Trophoblast cell (in vitro differentiated cells and primary cell): ENCODE measurements at regions not wholly inside any gene's neighbourhood (a gene's known extent, or its start where the extent isn't known, plus 50 kb on each side); places are given as distances from the start of the nearest gene placed in this dataset.

ENCODE experiments used
- DNase-seq, 2 donors: peaks; one replicate each; pipeline ENCODE4 v3.0.0-alpha.2; 2016
- H2AFZ ChIP-seq: 2 replicates; pipeline ENCODE4 v1.6.1; 2013; ENCODE audit warnings: low read length, moderate library complexity, mild to moderate bottlenecking; ENCODE audit not compliant: insufficient read depth, poor library complexity
- H2AK5ac ChIP-seq: 2 replicates; pipeline ENCODE4 v1.6.1; 2013; ENCODE audit warnings: mild to moderate bottlenecking, low read length
- H2BK120ac ChIP-seq: 2 replicates; pipeline ENCODE4 v1.6.1; 2013; ENCODE audit warnings: low read length, mild to moderate bottlenecking, moderate library complexity; ENCODE audit not compliant: insufficient read depth, poor library complexity
- H2BK12ac ChIP-seq: 2 replicates; pipeline ENCODE4 v1.6.1; 2013; ENCODE audit warnings: mild to moderate bottlenecking, low read length, moderate library complexity
- H2BK5ac ChIP-seq: 2 replicates; pipeline ENCODE4 v1.6.1; 2013; ENCODE audit warnings: low read length, low read depth, moderate library complexity, mild to moderate bottlenecking; ENCODE audit not compliant: poor library complexity
- H3K14ac ChIP-seq: 2 replicates; pipeline ENCODE4 v1.6.1; 2013; ENCODE audit warnings: mild to moderate bottlenecking, low read length
- H3K18ac ChIP-seq: 2 replicates; pipeline ENCODE4 v1.6.1; 2013; ENCODE audit warnings: mild to moderate bottlenecking, low read length
- H3K23ac ChIP-seq: 2 replicates; pipeline ENCODE4 v1.6.1; 2013; ENCODE audit warnings: low read length
- H3K27ac ChIP-seq: 2 replicates; pipeline ENCODE4 v1.5.1; 2013; ENCODE audit warnings: low read depth, mild to moderate bottlenecking, inconsistent platforms, low read length, moderate library complexity
- H3K27me3 ChIP-seq: 2 replicates; pipeline ENCODE4 v1.6.1; 2013; ENCODE audit warnings: inconsistent platforms, mild to moderate bottlenecking, low read length, moderate library complexity; ENCODE audit not compliant: insufficient read depth
- H3K36me3 ChIP-seq, 2 experiments: 1 replicate in 1 of 2; 2 replicates in 1 of 2; pipeline ENCODE4 v1.6.1; 2013; ENCODE audit warnings: low read length in 2 of 2, mild to moderate bottlenecking in 2 of 2, moderate library complexity in 1 of 2; ENCODE audit not compliant: insufficient read depth in 2 of 2, control insufficient read depth in 1 of 2
- H3K4ac ChIP-seq: 2 replicates; pipeline ENCODE4 v1.6.1; 2013; ENCODE audit warnings: low read depth, mild to moderate bottlenecking, low read length, moderate library complexity
- H3K4me1 ChIP-seq, 2 experiments: 1 replicate in 1 of 2; 2 replicates in 1 of 2; pipeline ENCODE4 v1.6.1; 2013; ENCODE audit warnings: low read length in 2 of 2, mild to moderate bottlenecking in 2 of 2, moderate library complexity in 1 of 2; ENCODE audit not compliant: insufficient read depth in 2 of 2, control insufficient read depth in 1 of 2
- H3K4me2 ChIP-seq: 2 replicates; pipeline ENCODE4 v1.6.1; 2013; ENCODE audit warnings: inconsistent platforms, mild to moderate bottlenecking, low read length, moderate library complexity
- H3K4me3 ChIP-seq: 2 replicates; pipeline ENCODE4 v1.5.1; 2013; ENCODE audit warnings: mild to moderate bottlenecking, low read depth, low read length, inconsistent platforms
- H3K79me1 ChIP-seq: one replicate; pipeline ENCODE4 v1.6.1; 2013; ENCODE audit warnings: low read length
- H3K79me2 ChIP-seq: 2 replicates; pipeline ENCODE4 v1.6.1; 2013; ENCODE audit warnings: low read length, mild to moderate bottlenecking; ENCODE audit not compliant: control insufficient read depth, insufficient read depth, poor library complexity
- H3K9ac ChIP-seq: 2 replicates; pipeline ENCODE4 v1.6.1; 2013; ENCODE audit warnings: mild to moderate bottlenecking, low read length
- H3K9me3 ChIP-seq: 2 replicates; pipeline ENCODE4 v1.6.1; 2013; ENCODE audit warnings: low read depth, mild to moderate bottlenecking, control low read depth, inconsistent platforms, low read length; ENCODE audit not compliant: insufficient read depth
- H4K12ac ChIP-seq: 2 replicates; pipeline ENCODE4 v1.6.1; 2013; ENCODE audit warnings: low read depth, mild to moderate bottlenecking, low read length, moderate library complexity
- H4K8ac ChIP-seq: 2 replicates; pipeline ENCODE4 v1.6.1; 2013; ENCODE audit warnings: low read depth, mild to moderate bottlenecking, low read length, moderate library complexity
- H4K91ac ChIP-seq: one replicate; pipeline ENCODE4 v1.6.1; 2013; ENCODE audit warnings: low read depth, mild to moderate bottlenecking, low read length, moderate library complexity
- WGBS: extraction: QIAGEN DNeasy Blood & Tissue Kit; methylation state at CpG from one replicate; pipeline ENCODE4 v1.1.7; 2013; ENCODE audit warnings: missing lambda C conversion rate; ENCODE audit not compliant: insufficient read length, insufficient coverage; ENCODE audit errors: extremely low coverage; 5-methylcytosine and 5-hydroxymethylcytosine counted together

DNA sequence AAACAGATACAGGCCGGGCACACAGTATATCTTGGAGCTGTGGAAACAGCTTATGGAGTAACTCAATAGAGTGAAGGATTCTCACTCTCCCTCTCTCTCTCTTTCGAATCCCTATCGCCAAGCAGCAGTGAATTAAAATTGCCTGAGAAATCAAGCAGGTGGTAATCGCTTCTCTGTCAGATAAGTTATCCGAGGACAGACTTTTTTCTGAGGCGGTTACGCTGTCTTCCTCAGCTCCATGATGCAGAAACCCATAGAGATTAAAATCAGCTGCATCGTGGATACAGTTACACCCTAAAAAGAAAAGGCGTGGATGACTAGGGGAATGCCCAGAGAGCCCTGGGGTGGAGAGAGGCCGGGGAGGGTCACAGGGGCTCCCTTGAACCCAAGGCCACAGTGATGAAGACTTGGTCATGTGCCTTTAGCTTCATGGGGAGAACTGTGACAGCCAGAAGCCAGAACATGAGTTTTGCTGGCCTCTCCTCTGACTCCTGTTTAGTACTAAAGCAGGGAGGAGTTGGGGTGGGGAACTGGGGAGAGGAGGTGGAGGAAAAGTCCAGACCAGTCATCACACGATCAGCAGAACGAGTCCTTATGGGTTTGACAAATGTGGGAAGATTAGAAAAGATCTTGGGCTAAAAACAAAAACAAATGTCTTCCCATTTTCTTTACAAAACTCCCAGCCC lies 138.8 kb upstream of the JARID2 start:
- Histone ChIP-seq H3K9me3 (no peaks in the 10 kb centered on the region), H3K23ac (no peak overlapping the region), H3K27ac (peak overlapping the region; percentile 68), H3K27me3 (no peaks in the 10 kb centered on the region), H4K8ac (peak overlapping the region; percentile 62), H3K4me3 (no peak overlapping the region), H3K9ac (no peak overlapping the region), H2AK5ac (peak overlapping the region; percentile 45), H4K12ac (peak overlapping the region; percentile 68), H3K4me2 (no peak overlapping the region), H3K18ac (peak overlapping the region; percentile 56), H3K36me3 (no peaks in the 10 kb centered on the region), H2BK5ac (peak overlapping the region; percentile 68), H2BK12ac (peak overlapping the region; percentile 68), H3K79me2 (no peaks in the 10 kb centered on the region), H3K4me1 (peaks cover 4 to 5% of the 10 kb centered on the region in 2 experiments), H2AFZ (no peak overlapping the region), H3K14ac (peak overlapping the region; percentile 50), H3K4ac (no peak overlapping the region), H3K79me1 (peaks cover 6% of the 10 kb centered on the region), H2BK120ac (peak overlapping the region; percentile 53), H4K91ac (peak overlapping the region; percentile 57)
- no peak for DNase-seq
- no CpG with 5 or more reads among the region's 12 CpGs for WGBS

DNA sequence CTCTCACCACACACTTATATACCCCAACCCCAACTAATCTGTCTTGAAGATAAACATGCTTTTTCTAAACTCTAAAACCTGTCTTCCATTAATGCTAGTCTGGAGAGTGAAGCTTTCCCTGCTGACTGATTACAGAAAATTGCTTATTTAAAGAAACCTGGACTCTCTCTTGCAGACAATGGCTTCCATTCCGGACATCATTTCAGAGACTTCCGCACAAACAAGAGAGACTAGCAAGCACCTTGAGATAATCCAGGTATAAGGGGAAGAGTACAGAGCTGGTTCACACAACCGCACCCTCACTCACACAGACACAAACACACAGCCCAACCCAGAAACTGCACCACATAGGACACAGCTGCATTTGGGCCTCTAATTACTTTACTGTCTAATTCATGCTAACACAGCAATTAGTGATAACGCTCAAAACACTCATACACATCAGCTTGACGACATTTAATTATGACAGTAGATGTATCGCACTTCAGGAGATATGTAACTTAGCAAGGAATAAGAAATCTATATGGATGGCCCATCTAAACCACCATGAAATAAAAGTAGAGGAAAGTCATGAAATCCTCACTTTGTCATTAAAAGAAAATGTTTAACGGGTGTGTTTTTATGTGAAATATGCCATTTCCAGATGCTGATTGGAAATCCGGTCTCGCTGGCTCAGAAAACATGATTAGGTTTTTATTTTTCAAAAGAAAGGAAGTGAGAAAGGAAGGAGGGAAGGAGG lies 138.1 kb upstream of the JARID2 start:
- no peaks in the 10 kb centered on the region for H3K27me3 ChIP-seq
- H3K4me2 ChIP-seq: no peak overlapping the region
- no peaks in the 10 kb centered on the region for H3K9me3 ChIP-seq
- DNase-seq: no peak
- no peak overlapping the region for H2AFZ ChIP-seq
- H2AK5ac ChIP-seq: no peak overlapping the region
- H3K79me2 ChIP-seq: no peaks in the 10 kb centered on the region
- H3K4ac ChIP-seq: no peak overlapping the region
- no peak overlapping the region for H3K18ac ChIP-seq
- no peak overlapping the region for H2BK12ac ChIP-seq
- H3K79me1 ChIP-seq: peaks cover 6% of the 10 kb centered on the region
- peaks cover 4 to 5% of the 10 kb centered on the region in 2 experiments for H3K4me1 ChIP-seq
- H4K8ac ChIP-seq: no peak overlapping the region
- no peak overlapping the region for H2BK120ac ChIP-seq
- no peak overlapping the region for H3K9ac ChIP-seq
- H2BK5ac ChIP-seq: no peak overlapping the region
- no peaks in the 10 kb centered on the region for H3K36me3 ChIP-seq
- H4K12ac ChIP-seq: no peak overlapping the region
- H3K4me3 ChIP-seq: no peak overlapping the region
- no peak overlapping the region for H3K23ac ChIP-seq
- WGBS: no CpG with 5 or more reads among the region's 9 CpGs
- H3K27ac ChIP-seq: peak overlapping the region; percentile 68
- no peak overlapping the region for H3K14ac ChIP-seq
- H4K91ac ChIP-seq: no peak overlapping the region

DNA sequence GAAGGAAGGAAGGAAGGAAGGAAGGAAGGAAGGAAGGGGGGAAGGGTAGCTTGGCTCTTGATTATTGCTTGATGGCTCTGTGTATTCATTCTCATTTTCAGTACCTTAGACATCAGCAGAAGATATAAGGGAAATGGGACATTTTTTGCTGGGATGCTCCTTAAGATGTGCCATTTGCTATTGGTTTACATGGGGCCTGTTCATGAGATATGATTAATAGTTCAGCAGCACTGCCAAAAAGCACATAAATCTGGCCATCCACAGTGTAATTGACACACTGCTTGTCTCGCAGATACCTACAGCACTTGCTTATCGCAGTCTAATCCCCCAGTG lies 137.5 kb upstream of the JARID2 start:
- H3K36me3 ChIP-seq: no peaks in the 10 kb centered on the region
- no peak overlapping the region for H3K18ac ChIP-seq
- H3K14ac ChIP-seq: no peak overlapping the region
- no peak overlapping the region for H4K8ac ChIP-seq
- no peaks in the 10 kb centered on the region for H3K79me2 ChIP-seq
- peaks cover 6% of the 10 kb centered on the region for H3K79me1 ChIP-seq
- WGBS: no CpG with 5 or more reads among the region's 2 CpGs
- H2BK12ac ChIP-seq: no peak overlapping the region
- no peak overlapping the region for H2AK5ac ChIP-seq
- no peaks in the 10 kb centered on the region for H3K27me3 ChIP-seq
- H2BK5ac ChIP-seq: no peak overlapping the region
- DNase-seq: no peak
- H4K91ac ChIP-seq: no peak overlapping the region
- H2AFZ ChIP-seq: no peak overlapping the region
- no peak overlapping the region for H2BK120ac ChIP-seq
- no peak overlapping the region for H3K4me3 ChIP-seq
- H3K4me2 ChIP-seq: no peak overlapping the region
- H3K27ac ChIP-seq: no peak overlapping the region
- H3K4me1 ChIP-seq: peaks cover 4 to 5% of the 10 kb centered on the region in 2 experiments
- no peaks in the 10 kb centered on the region for H3K9me3 ChIP-seq
- no peak overlapping the region for H4K12ac ChIP-seq
- H3K23ac ChIP-seq: no peak overlapping the region
- no peak overlapping the region for H3K4ac ChIP-seq
- no peak overlapping the region for H3K9ac ChIP-seq

DNA sequence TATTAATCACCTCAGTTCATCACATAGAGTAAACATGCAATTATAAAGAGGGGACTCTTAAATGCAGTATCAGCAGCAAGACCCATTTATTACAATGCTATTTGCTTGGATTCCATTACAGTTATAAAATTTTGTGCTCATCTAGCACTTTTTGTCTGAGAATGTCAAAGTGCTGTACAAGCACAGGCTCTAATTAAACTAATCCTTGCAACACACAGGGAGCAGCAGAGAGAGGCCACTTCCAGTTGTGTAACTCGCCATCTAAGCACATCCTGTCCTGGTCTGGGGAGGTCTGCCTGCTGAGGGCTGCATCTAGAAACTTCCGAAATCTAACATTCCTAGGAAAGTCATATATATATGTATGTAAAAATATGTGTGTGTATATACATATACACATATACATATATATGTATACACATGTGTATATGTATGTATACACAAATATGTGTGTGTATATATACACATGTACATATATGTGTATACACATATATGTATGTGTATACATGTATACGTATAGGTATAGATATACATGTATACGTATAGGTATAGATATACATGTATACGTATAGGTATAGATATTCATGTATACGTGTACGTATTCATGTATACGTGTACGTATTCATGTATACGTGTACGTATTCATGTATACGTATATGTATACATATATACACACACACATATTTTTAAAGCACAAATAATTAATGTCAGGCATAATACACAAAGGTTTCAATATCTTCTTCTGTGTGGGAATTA lies 136.4 kb upstream of the JARID2 start:
- Histone ChIP-seq H3K27me3 (no peaks in the 10 kb centered on the region), H3K14ac (no peak overlapping the region), H3K79me2 (no peaks in the 10 kb centered on the region), H3K4me3 (no peak overlapping the region), H3K4me1 (peaks cover 4 to 5% of the 10 kb centered on the region in 2 experiments), H2BK120ac (no peak overlapping the region), H3K79me1 (peaks cover 6% of the 10 kb centered on the region), H2AK5ac (no peak overlapping the region), H3K9me3 (no peaks in the 10 kb centered on the region), H2BK12ac (no peak overlapping the region), H4K12ac (no peak overlapping the region), H4K8ac (no peak overlapping the region), H4K91ac (no peak overlapping the region), H3K23ac (no peak overlapping the region), H3K18ac (no peak overlapping the region), H2AFZ (no peak overlapping the region), H3K9ac (no peak overlapping the region), H3K4ac (no peak overlapping the region), H3K4me2 (no peak overlapping the region), H3K27ac (no peak overlapping the region), H2BK5ac (no peak overlapping the region), H3K36me3 (no peaks in the 10 kb centered on the region)
- WGBS: no CpG with 5 or more reads among the region's 12 CpGs
- DNase-seq: no peak
